BE2C (cell line): ENCODE measurements at regions not wholly inside any gene's neighbourhood (a gene's known extent, or its start where the extent isn't known, plus 50 kb on each side); places are given as distances from the start of the nearest gene placed in this dataset.

ENCODE experiments used
- DNase-seq: peaks from one replicate; pipeline ENCODE4 v3.0.0-alpha.2; 2020
- H3K27me3 ChIP-seq: fragments of 250-450 bp; sonication (Bioruptor Pico); 2 replicates; pipeline ENCODE4 v1.5.1; 2020; ENCODE audit warnings: mild to moderate bottlenecking
- H3K36me3 ChIP-seq: fragments of 250-450 bp; sonication (Bioruptor Pico); 2 replicates; pipeline ENCODE4 v1.5.1; 2020; ENCODE audit warnings: mild to moderate bottlenecking
- H3K4me1 ChIP-seq: fragments of 250-450 bp; sonication (Bioruptor Pico); 2 replicates; pipeline ENCODE4 v1.5.1; 2020
- H3K4me3 ChIP-seq: 2 replicates; pipeline ENCODE4 v1.5.1; 2011; ENCODE audit warnings: low read depth, low read length
- H3K9me3 ChIP-seq: fragments of 250-450 bp; sonication (Bioruptor Pico); 2 replicates; pipeline ENCODE4 v1.5.1; 2020
- CTCF ChIP-seq: IDR thresholded peaks from 2 replicates; pipeline ENCODE4 v1.5.1; 2012; ENCODE audit warnings: mild to moderate bottlenecking, low read depth, low read length

GRCh38 chr16:66265556-66266141 is 100.8 kb upstream of the CDH5 start:
- Histone ChIP-seq H3K27me3 (no peaks in the 10 kb centered on the region), H3K36me3 (no peaks in the 10 kb centered on the region), H3K9me3 (no peaks in the 10 kb centered on the region), H3K4me3 (no peak overlapping the region), H3K4me1 (no peaks in the 10 kb centered on the region)
- no peak for TF ChIP-seq CTCF
- DNase-seq = no peak

GRCh38 chr16:66265048-66265415 is 101.5 kb upstream of the CDH5 start:
- H3K9me3 ChIP-seq = no peaks in the 10 kb centered on the region
- no peak for DNase-seq
- no peak overlapping the region for H3K4me3 ChIP-seq
- no peaks in the 10 kb centered on the region for H3K4me1 ChIP-seq
- H3K27me3 ChIP-seq = no peaks in the 10 kb centered on the region
- TF ChIP-seq CTCF = no peak
- no peaks in the 10 kb centered on the region for H3K36me3 ChIP-seq

GRCh38 chr16:66264311-66265047 is 102.0 kb upstream of the CDH5 start:
- Histone ChIP-seq H3K9me3 (no peaks in the 10 kb centered on the region), H3K36me3 (no peaks in the 10 kb centered on the region), H3K4me3 (no peak overlapping the region), H3K27me3 (no peaks in the 10 kb centered on the region), H3K4me1 (no peaks in the 10 kb centered on the region)
- no peak for TF ChIP-seq CTCF
- no peak for DNase-seq

GRCh38 chr16:66263973-66264310 is 102.5 kb upstream of the CDH5 start:
- Histone ChIP-seq H3K4me1 (no peaks in the 10 kb centered on the region), H3K36me3 (no peaks in the 10 kb centered on the region)

GRCh38 chr16:66263168-66263972 is 103.1 kb upstream of the CDH5 start:
- no peaks in the 10 kb centered on the region for H3K27me3 ChIP-seq
- TF ChIP-seq CTCF = no peak
- H3K9me3 ChIP-seq = no peaks in the 10 kb centered on the region
- H3K4me1 ChIP-seq = no peaks in the 10 kb centered on the region
- DNase-seq = no peak
- no peaks in the 10 kb centered on the region for H3K36me3 ChIP-seq
- H3K4me3 ChIP-seq = no peak overlapping the region

More at GRCh38 chr16:66263973-66264310, 102.5 kb upstream of the CDH5 start:
- DNase-seq = no peak
- H3K27me3 ChIP-seq = no peaks in the 10 kb centered on the region
- H3K9me3 ChIP-seq = no peaks in the 10 kb centered on the region
- TF ChIP-seq CTCF = no peak
- H3K4me3 ChIP-seq = no peak overlapping the region
